Dermis microvascular lymphatic vessel endothelial cell (primary cell): ENCODE measurements at regions not wholly inside any gene's neighbourhood (a gene's known extent, or its start where the extent isn't known, plus 50 kb on each side); places are given as distances from the start of the nearest gene placed in this dataset.

Source experiments
- DNase-seq, 2 donors: peaks; one replicate each; pipeline versions ENCODE4 v3.0.0 to v3.0.0-alpha.2; 2010; ENCODE audit warnings: low read depth in 2 of 2

DNA sequence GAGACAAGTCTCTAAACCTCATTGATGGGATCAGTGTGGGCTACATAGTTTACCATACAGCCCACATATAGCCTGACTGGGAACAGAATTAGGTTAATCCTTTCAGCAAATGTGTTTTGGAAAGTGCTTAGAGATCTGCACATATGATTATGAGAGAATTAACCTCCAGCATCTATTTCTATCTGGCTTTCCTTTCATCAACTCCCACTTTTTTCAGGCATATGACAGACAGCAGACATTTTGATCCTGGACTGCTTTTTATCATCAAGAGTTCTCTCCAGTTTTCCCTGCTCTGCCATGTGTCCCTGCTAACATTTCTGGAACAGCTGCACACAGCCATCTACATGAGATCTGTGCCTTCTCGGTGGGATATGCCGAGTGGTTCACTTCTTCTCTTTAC, 139.5 kb upstream of the LRP1B start:
- no peak for DNase-seq

DNA sequence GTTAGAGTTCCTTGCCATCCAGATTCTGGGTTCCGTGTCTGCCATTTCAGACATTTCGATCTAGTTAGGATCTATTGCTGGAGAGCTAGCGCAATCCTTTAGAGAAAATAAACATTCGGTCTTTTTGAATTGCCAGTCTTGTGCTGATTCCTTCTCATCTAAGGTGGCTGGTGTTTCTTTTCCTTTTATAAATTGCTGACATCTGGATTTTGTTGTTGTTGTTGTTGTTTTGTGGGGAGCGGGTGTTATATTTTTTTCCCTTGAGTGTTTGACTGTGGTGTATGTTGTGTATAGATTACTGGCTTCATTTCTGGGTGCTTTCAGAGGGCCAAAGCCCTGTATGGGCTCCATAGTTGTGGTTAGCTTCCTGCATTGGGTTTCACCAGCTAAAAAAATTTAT, 128.5 kb upstream of the LRP1B start:
- no peak for DNase-seq

DNA sequence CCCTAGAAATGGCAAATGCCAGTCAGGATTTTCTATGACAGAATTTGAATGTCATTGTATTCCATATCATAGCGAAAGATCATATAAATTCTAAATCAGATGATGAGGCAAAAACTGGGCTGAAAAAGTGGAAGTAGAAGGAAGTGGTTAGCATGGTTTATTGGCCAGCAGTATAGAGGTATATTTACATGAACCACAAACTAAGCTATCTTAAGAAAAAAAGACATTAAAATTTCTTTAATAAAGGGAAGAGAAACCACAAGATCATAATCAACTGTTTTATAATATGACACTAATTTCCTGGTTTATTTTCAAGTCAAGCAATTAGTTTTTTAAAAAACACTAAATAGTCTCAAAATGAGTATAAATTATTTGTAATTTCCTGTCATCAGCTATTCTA, 123.2 kb upstream of the LRP1B start:
- no peak for DNase-seq

DNA sequence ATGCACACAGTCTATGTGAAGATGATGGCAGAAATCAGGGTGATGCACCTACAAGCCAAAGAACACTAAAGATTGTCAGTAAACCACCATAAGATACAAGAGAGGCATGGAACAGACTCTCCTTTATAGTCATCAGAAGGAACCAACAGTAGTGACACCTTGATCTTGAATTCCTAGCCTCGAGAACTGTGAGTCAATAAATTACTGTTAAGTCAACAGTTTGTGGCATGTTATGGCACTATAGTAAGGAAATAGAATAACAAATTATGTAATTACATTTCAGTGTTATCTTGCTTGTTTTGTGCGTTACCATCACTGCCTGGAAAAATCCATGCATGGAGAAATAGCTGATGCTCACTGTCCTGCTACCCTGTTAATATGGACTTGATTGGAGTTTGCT, 110.2 kb upstream of the LRP1B start:
- DNase-seq: no peak

DNA sequence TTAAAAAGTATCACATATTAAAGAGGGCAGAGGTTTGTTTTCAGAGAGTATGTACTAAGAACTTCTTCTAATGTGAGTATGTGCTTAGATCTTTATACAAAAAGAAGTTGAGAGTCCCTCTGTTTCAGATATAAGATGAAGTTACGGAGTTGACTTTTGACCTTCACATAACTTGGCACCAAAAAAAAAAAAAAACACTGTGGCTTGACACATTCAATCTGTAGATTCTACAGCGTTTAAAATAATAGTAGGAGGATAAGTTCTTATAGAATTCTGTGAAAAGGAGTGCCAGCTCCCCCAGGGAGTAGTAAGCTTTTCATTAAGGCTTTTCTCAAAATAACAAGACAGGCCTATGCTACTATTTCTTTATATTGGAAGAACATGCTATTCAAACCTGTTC, 105.4 kb upstream of the LRP1B start:
- no peak for DNase-seq

DNA sequence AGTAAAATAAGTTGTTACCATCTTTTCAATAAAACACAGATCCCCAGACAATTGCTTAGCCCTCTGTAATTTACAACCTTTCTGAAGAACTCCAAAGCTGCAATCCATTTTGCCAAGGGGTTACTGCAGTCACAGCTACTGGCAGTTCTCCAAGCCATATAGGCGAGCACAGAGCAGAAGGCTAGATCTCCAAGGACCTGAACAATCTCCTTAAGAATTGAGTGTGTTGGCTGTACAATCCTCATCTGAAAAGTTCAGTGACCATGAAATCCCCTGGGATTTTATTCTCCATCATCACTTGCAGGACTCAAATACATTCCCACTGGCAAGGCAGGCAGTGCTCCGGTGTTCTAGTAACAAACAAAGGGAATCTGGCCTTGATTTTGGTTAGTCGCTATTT, 103.9 kb upstream of the LRP1B start:
- no peak for DNase-seq

DNA sequence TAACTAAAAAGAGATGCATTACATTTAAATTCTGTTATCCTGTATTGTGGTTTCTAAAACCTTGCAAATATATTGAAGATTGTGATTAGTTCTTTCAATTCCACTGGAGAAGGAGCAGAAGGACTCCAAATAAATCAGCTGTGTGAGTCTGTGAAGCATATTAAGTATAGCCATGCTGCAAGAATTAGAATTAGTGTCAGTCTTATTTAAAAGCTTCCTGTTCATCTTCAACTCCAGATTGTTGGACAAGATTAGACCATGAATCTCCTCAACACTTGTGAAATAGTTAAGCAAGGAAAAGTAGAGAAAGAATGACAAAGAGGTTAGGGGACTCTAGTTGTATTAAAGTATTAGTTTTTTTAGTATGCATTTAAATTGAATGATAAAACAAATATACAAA, 92.5 kb upstream of the LRP1B start:
- no peak for DNase-seq

DNA sequence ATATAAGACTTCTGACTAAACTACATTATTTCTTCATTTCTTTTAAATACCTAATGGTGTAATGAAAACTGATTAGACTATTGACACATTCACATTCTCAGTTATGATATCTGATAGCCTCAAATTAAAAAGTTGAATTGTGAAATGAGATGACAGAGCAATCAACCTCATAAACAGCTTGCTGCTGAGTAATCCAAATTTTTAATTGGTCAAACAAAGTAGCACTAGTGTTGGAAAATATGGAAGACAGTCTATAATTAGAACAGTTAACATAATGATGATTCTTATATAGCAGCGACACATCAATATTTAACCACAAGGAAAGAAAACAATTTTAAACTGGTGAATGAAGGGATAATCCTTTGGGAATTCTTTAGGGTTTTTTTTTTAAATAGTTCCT, 91.9 kb upstream of the LRP1B start:
- no peak for DNase-seq

DNA sequence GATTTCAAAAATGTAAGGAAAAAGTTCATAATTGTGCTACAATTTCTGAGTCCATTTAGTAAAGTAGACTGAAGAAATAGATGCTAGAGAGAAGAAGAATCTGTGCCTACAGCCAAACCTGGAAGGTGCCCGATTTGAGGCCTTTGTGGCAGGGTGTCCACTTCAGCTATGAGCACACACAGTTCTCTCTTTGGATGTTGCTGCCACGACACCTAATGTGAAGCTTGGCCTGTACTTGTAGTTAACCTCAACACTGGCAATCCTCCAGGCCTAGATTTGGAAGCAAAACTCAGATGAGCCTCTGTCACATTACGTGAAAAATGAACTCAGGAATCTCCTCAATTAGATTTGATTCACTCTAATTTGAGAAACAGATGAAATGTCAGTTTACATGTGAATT, 90.1 kb upstream of the LRP1B start:
- no peak for DNase-seq

DNA sequence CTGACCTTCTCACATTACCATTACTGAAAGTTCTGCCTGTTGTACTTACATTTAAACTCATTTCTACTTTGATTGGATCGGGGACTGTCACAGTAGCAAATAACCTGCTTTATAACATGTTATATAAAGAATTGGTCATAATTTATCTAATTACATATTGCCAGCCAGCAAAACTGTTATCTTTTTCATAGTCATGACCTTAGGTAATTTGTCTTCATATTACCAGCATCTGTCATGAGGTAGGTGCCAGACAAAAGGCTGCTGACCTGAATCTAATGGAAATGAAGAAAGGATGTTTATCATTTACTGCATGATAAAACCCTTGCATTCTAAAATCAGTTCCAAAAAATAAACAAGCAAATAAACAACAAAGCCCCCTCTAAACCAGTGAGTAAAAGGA, 89.4 kb upstream of the LRP1B start:
- DNase-seq: no peak

DNA sequence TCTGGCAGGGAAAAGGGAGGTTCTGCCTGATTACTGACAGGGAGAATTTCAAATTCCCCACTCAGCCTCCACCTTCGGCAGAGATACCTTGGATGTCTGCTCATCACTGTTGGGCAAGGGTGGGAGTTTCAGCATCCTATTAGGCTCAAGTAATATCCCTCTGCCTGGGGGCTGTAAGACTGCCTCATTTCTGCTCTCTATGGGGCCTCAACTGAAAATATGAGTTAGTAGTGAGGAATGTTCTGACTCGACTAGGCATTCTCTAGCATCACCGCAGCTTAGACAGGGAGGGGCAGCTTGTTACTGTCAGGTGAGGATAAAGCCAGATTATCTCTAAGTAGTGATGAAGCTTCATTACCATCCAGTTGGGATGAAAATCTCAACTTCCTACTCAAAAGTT, 87.7 kb upstream of the LRP1B start:
- no peak for DNase-seq

DNA sequence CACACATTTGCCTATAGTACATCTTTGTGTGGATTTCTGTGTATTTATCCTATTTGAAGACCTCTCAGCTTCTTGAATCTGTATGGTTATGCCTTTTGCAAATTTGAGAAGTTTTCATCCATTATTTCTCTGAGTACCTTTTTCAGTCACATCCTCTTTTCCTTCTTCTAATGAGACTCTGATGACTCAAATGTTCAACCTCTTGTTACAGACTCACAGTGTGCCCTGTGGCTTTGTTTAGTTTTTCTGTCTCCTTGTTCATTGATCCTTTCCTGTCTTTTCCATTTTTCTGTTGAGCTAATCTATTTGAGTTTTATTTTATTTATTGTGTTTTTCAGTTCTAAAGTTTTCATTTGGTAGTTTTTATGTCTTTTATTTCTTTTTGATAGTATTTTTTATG, 87.0 kb upstream of the LRP1B start:
- no peak for DNase-seq

DNA sequence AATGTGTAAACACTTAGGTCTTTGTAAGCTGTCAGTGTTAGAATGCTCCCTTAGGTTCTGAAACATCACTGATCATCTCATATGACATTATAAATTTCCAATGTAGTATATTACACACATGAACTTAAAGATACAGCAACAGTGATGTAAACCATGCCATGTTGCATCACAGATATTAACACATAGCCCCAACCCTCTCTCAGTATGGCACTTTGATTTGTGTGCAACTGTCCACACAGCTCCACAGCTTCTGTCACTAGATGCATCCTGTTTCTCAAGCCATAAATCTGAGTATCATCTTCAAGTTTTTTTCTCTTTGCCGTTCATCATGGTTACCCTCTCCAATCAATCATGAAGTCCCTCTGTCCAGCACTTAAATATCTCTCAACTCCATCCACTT, 69.2 kb upstream of the LRP1B start:
- DNase-seq: no peak

DNA sequence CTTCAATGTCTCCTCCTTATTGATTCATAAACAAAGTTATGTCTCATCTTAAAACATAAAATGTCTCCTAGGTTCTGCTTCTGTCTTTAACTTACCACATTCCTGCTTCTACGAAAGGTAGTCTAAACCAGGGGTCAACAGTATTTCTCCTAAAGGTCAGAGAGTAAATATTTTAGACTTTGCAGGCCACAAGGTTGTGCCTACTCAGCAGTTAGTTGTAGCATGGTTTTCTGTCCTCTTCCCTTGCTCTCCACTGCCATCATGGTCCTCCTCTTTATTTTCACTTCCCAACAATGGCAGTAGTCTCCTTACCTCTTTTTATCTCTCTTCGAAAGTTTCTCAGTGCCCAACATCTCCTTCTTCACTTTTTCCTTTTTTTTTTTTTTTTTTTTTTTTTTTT, 68.3 kb upstream of the LRP1B start:
- DNase-seq: no peak

DNA sequence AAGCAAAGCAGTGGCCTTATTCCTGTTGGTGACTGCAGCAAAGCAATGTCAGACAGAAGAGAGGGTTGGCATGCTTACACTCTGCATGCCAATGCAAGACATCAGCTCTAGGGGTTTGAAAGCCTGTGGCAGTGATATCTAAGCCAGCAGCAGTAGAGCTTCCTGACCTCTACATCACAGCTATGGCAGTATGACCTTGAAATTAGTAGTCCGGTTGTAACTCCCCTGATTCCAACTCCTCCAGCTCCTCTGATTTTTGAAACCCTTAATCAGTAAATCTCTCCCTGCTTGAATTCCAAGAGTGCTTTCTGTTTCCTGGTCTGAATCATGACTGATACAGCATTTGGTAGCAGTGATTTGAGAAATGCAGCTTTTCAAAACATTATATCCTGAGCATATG, 60.0 kb upstream of the LRP1B start:
- DNase-seq: peak in 1 of 2 donors; percentile 53

DNA sequence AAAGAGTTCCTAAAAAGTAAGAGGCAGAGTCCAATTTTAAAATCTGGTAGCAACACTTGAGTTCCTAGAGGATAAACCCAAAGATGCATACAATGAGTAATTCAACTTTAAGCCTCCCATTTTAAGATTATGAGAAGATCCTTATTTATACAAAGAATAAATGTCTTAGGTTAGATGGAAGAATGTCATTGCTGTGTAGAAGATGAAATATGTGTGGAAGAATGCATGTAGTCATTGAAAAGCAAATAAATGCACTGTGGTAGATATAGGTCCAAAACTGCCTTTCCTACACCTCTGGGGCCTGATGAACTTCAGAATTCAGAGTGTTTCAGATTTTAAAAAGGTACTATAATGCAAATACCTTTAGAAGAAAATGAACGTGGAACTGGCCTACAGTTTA, 58.7 kb upstream of the LRP1B start:
- DNase-seq: no peak

DNA sequence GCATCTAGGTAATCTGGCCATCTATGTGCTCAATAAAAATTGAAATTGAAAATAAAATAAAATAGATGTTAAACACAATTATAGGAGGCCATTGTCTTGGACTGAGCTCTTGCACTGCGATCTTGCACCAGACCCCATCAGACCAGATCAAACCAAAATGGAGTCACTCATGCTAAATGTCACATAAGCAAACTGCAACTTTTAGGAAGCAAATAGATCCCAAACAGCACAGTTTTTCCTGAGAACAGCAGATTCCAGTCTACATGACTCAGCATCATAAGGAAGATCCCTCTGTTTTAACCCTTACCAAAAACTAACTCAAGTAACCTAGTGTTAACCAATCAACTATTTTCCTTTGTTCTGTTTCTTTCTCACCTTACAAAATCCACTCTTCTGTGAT, 57.7 kb upstream of the LRP1B start:
- no peak for DNase-seq

DNA sequence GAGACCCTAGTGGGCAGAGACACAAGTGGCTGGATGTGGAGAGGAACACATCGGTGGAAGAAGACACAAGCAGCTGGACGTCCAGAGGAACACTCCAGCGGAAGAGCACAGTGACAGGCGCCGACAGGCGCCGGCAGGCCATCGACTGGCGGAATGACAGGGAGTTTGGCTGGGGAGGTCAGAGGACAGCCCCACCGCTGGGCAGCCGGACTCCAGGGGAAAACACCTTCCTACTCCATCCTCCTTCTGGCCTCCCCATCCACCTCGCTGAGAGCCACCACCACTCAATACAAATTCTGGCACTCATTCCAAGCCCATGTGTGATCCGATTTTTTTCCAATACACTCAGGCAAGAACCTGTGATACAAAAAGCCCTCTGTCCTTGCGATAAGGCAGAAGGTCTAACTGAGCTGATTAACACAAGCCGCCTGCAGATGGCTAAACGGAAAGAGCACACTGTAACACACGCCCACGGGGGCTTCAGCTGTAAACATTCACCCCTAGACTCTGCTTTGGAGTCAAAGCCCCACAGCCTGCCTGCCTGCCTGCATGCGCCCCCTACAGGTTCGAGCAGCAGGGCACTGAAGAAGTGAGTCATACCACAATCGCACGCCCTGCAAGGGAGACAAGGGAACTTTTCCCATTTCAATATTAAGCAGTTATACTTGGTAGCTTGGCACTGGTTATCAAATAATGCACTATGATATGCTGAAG, 50.2 kb upstream of the LRP1B start:
- peak in 1 of 2 donors; percentile 41 for DNase-seq
